HUDEP-2 (cell line): ENCODE measurements at regions not wholly inside any gene's neighbourhood (a gene's known extent, or its start where the extent isn't known, plus 50 kb on each side); places are given as distances from the start of the nearest gene placed in this dataset.
"Not testable (repeated sequence)": the region's sequence is repeated elsewhere in the genome, so short reads cannot be mapped to it uniquely, and the experiment has no call there.

ENCODE experiments used
- DNase-seq, 76 experiments: peaks; one replicate each; lab custom pipeline; 2025; ENCODE audit not compliant: unreplicated experiment in 76 of 76; lab: John Stamatoyannopoulos, UW

- no peak for DNase-seq
Measured at GRCh38 chr6:1445650-1446330, 56.4 kb downstream of the FOXF2 start.

- no peak for DNase-seq
Measured at GRCh38 chr6:1449896-1450295, 60.5 kb downstream of the FOXF2 start.

- no peak for DNase-seq
Measured at GRCh38 chr6:1453024-1453423, 63.6 kb downstream of the FOXF2 start.

GRCh38 chr6:1456816-1457215 lies 67.4 kb downstream of the FOXF2 start:
- DNase-seq = not testable (repeated sequence)

GRCh38 chr6:1461207-1461606 lies 71.8 kb downstream of the FOXF2 start:
- DNase-seq = no peak

GRCh38 chr6:1461736-1462135 lies 72.4 kb downstream of the FOXF2 start:
- DNase-seq = no peak

- no peak for DNase-seq
Measured at GRCh38 chr6:1463275-1463674, 73.9 kb downstream of the FOXF2 start.

GRCh38 chr6:1463751-1464426 lies 74.5 kb downstream of the FOXF2 start:
- no peak for DNase-seq

GRCh38 chr6:1464781-1465370 lies 75.5 kb downstream of the FOXF2 start:
- DNase-seq = no peak

GRCh38 chr6:1468126-1468525 lies 78.8 kb downstream of the FOXF2 start:
- DNase-seq = no peak

- no peak for DNase-seq
Measured at GRCh38 chr6:1470040-1470439, 80.7 kb downstream of the FOXF2 start.

GRCh38 chr6:1472643-1473042 lies 83.3 kb downstream of the FOXF2 start:
- DNase-seq = no peak

GRCh38 chr6:1473166-1473565 lies 83.8 kb downstream of the FOXF2 start:
- no peak for DNase-seq

GRCh38 chr6:1473598-1473997 lies 84.2 kb downstream of the FOXF2 start:
- no peak for DNase-seq

- no peak for DNase-seq
Measured at GRCh38 chr6:1474205-1474604, 84.8 kb downstream of the FOXF2 start.

- no peak for DNase-seq
Measured at GRCh38 chr6:1475174-1475573, 85.8 kb downstream of the FOXF2 start.

- DNase-seq = no peak
Measured at GRCh38 chr6:1477432-1478090, 88.2 kb downstream of the FOXF2 start.

GRCh38 chr6:1478163-1478826 lies 88.9 kb downstream of the FOXF2 start:
- DNase-seq = not testable (repeated sequence)

GRCh38 chr6:1479095-1479494 lies 89.7 kb downstream of the FOXF2 start:
- no peak for DNase-seq

GRCh38 chr6:1479601-1480221 lies 90.3 kb downstream of the FOXF2 start:
- no peak for DNase-seq

GRCh38 chr6:1481286-1481685 lies 91.9 kb downstream of the FOXF2 start:
- DNase-seq = no peak
